ENCODE measurements at regions not wholly inside any gene's neighbourhood (a gene's known extent, or its start where the extent isn't known, plus 50 kb on each side); places are given as distances from the start of the nearest gene placed in this dataset.

DNA sequence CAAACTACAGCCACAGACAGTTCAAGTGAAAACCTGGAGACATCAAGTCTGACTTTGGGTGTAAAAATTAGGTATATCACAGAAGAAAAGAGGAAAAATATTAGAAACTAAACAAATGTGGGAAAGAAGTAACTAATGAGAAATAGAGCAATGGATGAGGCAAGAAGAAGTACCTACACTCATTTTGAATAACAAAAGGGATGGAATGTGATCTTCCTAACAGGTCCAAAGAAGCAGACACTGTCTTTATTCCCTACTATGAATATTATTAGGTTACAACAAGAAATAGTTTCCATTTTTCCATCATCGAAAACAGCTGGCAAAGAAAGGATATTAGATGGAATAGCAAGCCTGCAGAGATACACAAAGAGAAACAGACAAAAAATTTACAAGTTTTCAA is 486.3 kb upstream of the FSHR start:
- TF ChIP-seq CTCF (IDR thresholded peaks at IDR 0.05; ENCODE audit: insufficient read depth, low read length) (no peak), REST (IDR thresholded peaks at IDR 0.05; ENCODE audit: insufficient replicate concordance, low read depth) (no peak)
